ENCODE measurements at regions not wholly inside any gene's neighbourhood (a gene's known extent, or its start where the extent isn't known, plus 50 kb on each side); places are given as distances from the start of the nearest gene placed in this dataset.

- no peak for TF ChIP-seq CTCF (IDR thresholded peaks at IDR 0.05)
- intact Hi-C loops (cut with micrococcal nuclease): no loop called here
- H3K4me3 Mint-ChIP-seq: no peak overlapping the region
- H3K4me1 Mint-ChIP-seq: no peaks in the 10 kb centered on the region
- ChIA-PET POLR2A (no interaction called here), CTCF (no interaction called here)
- no peak for DNase-seq
- ATAC-seq (ENCODE audit: low read depth): no peak
- peaks cover 4% of the 10 kb centered on the region for H3K27me3 Mint-ChIP-seq
- no peak overlapping the region for H3K27ac Mint-ChIP-seq
- H3K36me3 Mint-ChIP-seq (ENCODE audit: low read depth): no peaks in the 10 kb centered on the region
- no peaks in the 10 kb centered on the region for H3K9me3 Mint-ChIP-seq
Measured at GRCh38 chr4:54863571-54864255, 206.0 kb downstream of the KIT start.

GRCh38 chr4:54861201-54861600 is 203.4 kb downstream of the KIT start:
- no peaks in the 10 kb centered on the region for H3K4me1 Mint-ChIP-seq
- H3K27me3 Mint-ChIP-seq: peaks cover 7% of the 10 kb centered on the region
- no peaks in the 10 kb centered on the region for H3K9me3 Mint-ChIP-seq
- H3K27ac Mint-ChIP-seq: no peak overlapping the region
- ATAC-seq (ENCODE audit: low read depth) (no peak), DNase-seq (no peak)
- intact Hi-C loops (cut with micrococcal nuclease): no loop called here
- H3K36me3 Mint-ChIP-seq (ENCODE audit: low read depth): no peaks in the 10 kb centered on the region
- CTCF ChIA-PET: no interaction called here
- TF ChIP-seq CTCF (IDR thresholded peaks at IDR 0.05): no peak
- POLR2A ChIA-PET: no interaction called here
- H3K4me3 Mint-ChIP-seq: no peak overlapping the region

GRCh38 chr4:54855191-54855854 is 197.6 kb downstream of the KIT start:
- Mint-ChIP-seq H3K27ac (no peak overlapping the region), H3K4me1 (no peaks in the 10 kb centered on the region), H3K4me3 (no peak overlapping the region), H3K9me3 (no peaks in the 10 kb centered on the region), H3K36me3 (ENCODE audit: low read depth) (no peaks in the 10 kb centered on the region), H3K27me3 (peaks cover 7% of the 10 kb centered on the region)
- no peak for TF ChIP-seq CTCF (IDR thresholded peaks at IDR 0.05)
- DNase-seq (no peak), ATAC-seq (ENCODE audit: low read depth) (no peak)
- CTCF ChIA-PET: no interaction called here
- POLR2A ChIA-PET: no interaction called here
- intact Hi-C loops (cut with micrococcal nuclease): no loop called here

GRCh38 chr4:54852602-54853001 is 194.8 kb downstream of the KIT start:
- Mint-ChIP-seq H3K36me3 (ENCODE audit: low read depth) (no peaks in the 10 kb centered on the region), H3K27me3 (peaks cover 4% of the 10 kb centered on the region), H3K4me1 (no peaks in the 10 kb centered on the region), H3K27ac (no peak overlapping the region), H3K4me3 (no peak overlapping the region), H3K9me3 (no peaks in the 10 kb centered on the region)
- no peak for ATAC-seq (ENCODE audit: low read depth)
- intact Hi-C loops (cut with micrococcal nuclease): no loop called here
- POLR2A ChIA-PET: no interaction called here
- CTCF ChIA-PET: no interaction called here
- no peak for TF ChIP-seq CTCF (IDR thresholded peaks at IDR 0.05)
- no peak for DNase-seq

GRCh38 chr4:54852054-54852453 is 194.3 kb downstream of the KIT start:
- CTCF ChIA-PET: no interaction called here
- intact Hi-C loops (cut with micrococcal nuclease): no loop called here
- DNase-seq (no peak), ATAC-seq (ENCODE audit: low read depth) (no peak)
- no peak overlapping the region for H3K27ac Mint-ChIP-seq
- H3K4me3 Mint-ChIP-seq: no peak overlapping the region
- H3K27me3 Mint-ChIP-seq: peaks cover 6% of the 10 kb centered on the region
- TF ChIP-seq CTCF (IDR thresholded peaks at IDR 0.05): no peak
- no peaks in the 10 kb centered on the region for H3K4me1 Mint-ChIP-seq
- POLR2A ChIA-PET: no interaction called here
- H3K9me3 Mint-ChIP-seq: no peaks in the 10 kb centered on the region
- no peaks in the 10 kb centered on the region for H3K36me3 Mint-ChIP-seq (ENCODE audit: low read depth)

Measured in activated B cell treated with CpG ODN at 0.5 μM for 24 hours (primary cell).